Adrenal gland (tissue), 5 donors: ENCODE measurements at regions not wholly inside any gene's neighbourhood (a gene's known extent, or its start where the extent isn't known, plus 50 kb on each side); places are given as distances from the start of the nearest gene placed in this dataset.

Source experiments
- CTCF ChIP-seq, 6 experiments: fragments of 450-650 bp in 4 of 6; fragments of 200-600 bp in 2 of 6; sonication (generic) in 1 of 6; IDR thresholded peaks; 1 replicate in 5 of 6; 2 replicates in 1 of 6; pipeline versions ENCODE4 v1.5.1 to v1.8.0; 2016 to 2021; ENCODE audit warnings: antibody characterized with exemption in 6 of 6, mild to moderate bottlenecking in 2 of 6, moderate library complexity in 1 of 6
- POLR2A ChIP-seq, 2 donors: fragments of 450-650 bp; IDR thresholded peaks; one replicate each; pipeline ENCODE4 v1.6.1; 2017; ENCODE audit warnings: antibody characterized with exemption in 2 of 2, mild to moderate bottlenecking in 2 of 2, moderate library complexity in 1 of 2
- donor health status: DM: no; HTN: no; CAD: no.

- no peak for TF ChIP-seq CTCF (IDR thresholded peaks at IDR 0.05)
- TF ChIP-seq POLR2A (IDR thresholded peaks at IDR 0.05), result no peak
These were observed 243.4 kb upstream of the PCDH18 start for GRCh38 chr4:137775701-137776100.
